NCI-H146 treated with DMSO at 0.1 percent for 48 hours (cell line): ENCODE measurements at regions not wholly inside any gene's neighbourhood (a gene's known extent, or its start where the extent isn't known, plus 50 kb on each side); places are given as distances from the start of the nearest gene placed in this dataset.

Experiments
- DNase-seq: peaks from one replicate; lab custom pipeline; 2025; ENCODE audit not compliant: unreplicated experiment; lab: John Stamatoyannopoulos, UW

DNA sequence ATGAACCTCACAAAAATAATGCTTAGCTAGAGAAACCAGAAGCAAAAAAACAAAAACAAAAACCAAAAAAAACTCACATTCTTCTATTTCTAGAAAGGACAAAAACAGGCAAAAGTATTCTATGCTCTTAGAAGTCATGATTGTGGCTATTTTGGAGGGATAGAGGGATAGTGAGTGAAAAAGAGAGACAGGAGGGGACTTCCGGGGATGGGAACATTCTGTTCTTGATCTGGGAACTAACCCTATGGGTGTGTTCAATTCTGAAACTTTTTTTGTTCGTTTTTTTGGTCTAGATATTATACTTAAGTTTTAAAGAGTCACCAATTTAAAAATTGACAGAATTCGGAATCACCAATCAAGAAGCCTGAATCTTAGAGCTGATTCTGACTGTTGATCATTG is 120.0 kb upstream of the TPM1 start:
- DNase-seq: no peak

DNA sequence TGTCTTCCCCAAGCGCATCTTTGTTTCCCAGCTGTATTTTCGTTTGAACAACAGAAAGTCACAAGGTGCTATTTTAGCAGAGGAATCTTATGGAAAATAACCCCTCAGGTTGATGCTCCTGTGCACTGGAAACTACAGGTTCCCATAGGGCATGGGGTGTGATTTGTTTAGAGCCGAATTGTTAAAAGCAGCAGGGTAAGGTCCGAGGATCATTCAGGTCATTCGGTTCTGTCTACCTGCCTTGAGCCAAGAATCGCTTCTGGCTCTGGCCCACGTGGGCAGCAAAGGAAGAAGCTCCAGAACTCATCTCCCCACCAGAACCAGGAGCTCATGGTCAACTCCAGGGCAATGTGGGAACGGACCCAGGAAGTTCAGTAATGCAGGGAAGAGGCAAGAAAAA is 116.7 kb upstream of the TPM1 start:
- no peak for DNase-seq

DNA sequence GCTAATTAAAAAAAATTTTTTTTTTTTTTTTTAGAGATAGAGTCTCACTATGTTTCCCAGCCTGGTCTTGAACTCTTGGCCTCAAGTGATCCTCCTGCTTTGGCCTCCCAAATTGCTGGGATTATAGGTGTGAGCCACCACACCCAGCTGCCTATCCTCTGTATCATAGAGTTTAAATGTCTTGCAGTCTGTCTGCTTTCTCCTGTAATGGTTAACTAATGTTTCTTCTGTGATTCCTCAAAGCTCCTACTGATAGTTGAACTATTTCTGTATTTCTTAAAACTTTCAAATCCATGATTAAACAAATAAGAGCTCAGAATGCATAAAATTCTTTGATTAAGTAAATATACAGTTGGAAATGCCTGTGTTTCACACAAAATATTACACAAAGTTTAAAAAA is 115.4 kb upstream of the TPM1 start:
- DNase-seq: no peak

DNA sequence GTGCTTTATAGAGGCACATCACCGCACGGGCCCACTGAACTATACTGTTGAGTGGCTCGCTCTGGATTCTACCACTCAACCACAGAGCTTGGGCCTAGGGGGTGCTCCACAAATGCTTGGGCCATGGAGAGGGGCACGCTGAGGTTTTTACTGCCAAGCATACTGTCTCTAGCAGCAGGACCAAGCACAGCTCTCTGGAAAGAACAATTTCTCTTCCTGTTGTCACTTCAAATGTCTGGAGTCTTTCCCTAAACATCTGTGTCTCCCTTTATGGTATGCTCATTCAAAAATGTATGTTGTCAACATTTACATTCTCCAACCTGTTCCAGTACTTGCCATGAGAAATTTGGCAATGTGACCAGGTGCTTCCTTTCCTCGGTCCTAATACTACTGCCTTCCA is 114.7 kb upstream of the TPM1 start:
- DNase-seq: no peak

DNA sequence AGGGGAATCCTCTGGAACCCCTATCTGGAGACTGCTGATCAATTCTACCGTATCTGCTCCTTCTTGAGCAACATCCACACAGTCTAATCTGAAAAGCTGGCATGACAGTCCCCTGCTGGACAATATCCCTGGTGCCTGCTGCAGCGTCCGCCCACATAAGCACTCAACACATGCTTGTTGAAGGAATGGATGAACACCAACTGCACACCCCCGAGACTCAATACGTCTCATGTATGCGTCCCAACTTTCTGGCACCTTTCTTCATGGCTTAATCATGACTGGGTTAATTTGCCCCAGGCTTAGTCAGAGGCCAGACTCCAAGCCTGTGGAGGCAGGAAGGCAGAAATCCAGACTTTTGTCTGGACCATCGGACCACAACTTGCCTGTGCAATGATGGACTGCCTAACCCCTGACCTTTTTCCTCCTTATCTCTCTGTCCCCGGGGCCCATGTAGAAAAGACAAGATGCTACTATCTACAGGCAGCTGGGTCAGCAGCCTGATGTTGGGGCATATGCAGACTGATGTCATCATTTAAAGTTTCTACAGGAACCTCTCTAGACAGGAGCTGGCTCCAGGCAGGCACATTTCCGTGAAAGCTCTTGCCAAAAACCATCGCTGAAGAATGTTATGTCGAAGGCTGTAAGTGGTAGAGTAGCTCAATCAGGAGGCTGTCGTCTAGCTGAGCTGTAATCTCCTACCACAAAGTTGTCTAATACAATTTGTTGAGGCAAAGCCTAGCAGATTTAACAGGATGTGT is 114.1 kb upstream of the TPM1 start:
- DNase-seq: no peak

DNA sequence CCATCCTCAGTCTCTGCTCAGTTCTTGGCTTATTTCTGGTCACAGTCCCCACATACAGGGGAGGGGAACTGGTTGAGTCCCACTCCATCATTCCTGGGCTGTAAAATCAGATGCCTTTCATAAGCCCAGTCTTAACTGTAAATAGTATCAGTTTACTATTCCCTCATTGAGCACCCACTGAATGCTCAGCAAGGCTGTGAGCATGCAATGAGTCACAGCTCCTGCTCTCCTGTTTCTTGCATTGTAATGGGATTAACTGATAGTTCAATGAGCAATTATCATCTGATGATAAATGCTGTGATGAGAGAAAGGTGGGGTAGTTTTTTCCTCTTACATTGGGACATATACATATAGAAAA is 113.6 kb upstream of the TPM1 start:
- no peak for DNase-seq

DNA sequence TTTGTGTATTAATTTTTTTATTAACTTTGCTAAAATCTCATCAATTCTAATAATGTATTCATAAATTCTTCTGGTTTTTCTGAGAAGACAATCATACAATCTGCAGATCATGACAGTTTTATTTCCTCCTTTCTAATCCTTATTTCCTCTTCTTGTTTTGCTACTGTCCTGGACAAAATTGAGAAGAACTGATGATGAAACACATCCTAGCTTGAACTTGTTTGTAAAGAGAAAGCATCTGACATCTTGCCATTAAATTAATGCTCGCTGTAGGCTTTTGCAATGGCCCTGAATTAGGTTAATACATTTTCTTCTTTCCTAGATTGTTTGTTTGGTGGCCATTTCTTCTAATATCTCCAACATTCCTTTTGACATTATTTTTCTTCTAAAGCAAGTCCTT is 110.9 kb upstream of the TPM1 start:
- DNase-seq: no peak

DNA sequence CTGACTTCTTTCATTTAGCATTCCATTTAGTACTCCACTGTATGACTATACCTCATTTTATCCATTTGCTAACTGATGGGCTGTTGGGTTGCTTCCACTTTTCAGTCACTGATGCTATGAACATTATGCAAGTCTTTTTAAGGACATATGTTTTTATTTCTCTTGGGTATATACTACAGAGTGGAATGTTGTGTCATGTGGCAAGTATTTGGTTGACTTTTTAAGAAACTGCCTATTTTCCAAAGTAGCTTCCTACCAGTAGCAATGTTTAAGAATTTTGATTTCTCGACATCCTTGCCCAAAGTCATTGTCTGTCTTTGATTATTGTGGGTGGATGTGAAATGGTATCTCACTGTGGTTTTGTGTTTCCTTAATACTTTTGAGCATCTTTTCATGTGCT is 110.1 kb upstream of the TPM1 start:
- DNase-seq: no peak

DNA sequence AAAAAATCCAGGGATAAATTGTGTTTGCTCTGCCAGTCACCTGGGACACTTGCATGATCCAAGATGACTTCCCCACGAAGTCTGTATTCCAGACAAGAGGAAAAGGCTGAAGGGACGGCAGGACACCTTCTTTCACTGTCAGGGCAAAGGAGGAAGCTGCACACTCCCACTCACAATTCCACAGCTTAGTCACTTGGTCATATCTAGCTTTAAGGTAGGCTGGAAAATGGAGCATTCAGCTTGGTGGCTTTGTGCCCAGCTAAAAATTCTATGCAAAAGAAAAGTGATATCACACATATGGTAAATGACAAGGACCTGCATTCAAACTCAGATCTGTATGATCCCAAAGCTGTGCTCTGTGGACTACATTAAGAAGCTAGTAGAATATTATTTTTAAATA is 109.2 kb upstream of the TPM1 start:
- DNase-seq: no peak

DNA sequence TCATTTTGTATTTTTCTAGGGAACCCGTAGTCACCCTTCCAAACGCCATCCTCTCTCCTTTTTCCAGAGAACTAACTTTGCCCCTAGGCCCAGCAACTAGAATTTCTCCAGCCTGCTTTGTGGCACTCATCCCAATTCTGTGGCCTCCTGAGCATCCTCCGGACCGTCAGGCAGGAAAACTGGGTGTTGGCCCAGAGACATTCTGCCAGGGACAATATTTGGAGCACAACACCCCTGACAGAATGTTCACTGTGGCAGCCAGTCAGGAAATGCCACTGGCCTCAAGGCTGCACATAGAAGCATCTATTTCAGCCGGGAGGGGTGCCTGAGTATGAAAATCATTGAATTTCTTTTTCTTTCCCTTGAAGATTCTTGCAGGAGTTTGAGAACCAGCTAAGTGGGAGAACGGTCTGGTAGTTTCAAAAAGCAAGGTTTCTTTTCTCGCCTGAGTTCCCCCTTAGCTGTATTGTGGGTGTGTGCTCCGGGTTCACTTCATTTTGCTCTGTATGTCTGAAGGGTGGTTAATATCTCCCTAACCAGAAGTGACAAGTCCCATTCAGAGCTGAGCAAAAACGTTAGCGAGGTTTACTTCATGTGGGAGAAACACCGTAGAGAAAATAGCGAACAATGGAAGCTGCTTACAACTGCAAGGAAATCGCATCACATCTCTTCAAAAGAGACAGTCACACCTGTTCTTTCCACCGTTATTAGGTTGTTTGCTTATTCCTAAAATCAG is 108.1 kb upstream of the TPM1 start:
- no peak for DNase-seq

DNA sequence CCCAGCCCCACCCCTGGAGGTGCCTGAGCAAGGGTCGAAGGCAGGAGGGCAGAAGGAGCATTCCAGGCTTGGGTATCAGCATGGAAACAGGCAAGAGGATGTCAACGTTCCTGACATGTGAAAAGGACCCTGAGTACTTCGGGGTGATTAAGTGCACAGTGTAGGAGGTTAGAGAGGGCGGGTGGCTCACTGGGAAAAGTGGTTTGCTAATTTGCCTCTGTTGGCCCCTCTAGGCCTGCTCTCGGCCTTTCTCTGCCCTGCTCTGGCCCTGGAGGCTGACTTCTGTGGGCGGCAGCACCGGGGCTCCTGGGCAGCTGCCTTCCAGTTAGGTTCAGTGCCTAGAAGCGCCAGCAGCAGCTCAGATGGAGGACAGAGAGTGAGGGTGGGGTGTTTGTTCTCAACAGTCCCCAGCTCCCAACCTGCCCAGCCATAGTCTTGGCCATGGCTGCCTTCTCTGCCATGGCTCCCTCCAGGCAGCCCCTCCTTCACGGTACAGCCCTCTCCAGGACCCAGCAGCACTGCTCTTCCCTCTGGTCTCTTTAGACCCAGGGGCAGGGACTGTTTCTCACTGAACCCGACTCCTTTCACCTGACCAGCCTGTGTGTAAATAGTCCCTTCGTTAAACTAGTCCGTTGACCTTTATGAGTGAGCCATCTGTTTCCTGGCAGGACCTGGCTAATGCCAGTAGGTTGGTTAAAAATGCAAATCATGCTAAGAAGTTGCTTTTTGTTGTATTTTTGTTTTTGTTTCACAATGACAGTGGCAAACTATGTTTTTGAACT is 107.1 kb upstream of the TPM1 start:
- DNase-seq: peak; percentile 19

DNA sequence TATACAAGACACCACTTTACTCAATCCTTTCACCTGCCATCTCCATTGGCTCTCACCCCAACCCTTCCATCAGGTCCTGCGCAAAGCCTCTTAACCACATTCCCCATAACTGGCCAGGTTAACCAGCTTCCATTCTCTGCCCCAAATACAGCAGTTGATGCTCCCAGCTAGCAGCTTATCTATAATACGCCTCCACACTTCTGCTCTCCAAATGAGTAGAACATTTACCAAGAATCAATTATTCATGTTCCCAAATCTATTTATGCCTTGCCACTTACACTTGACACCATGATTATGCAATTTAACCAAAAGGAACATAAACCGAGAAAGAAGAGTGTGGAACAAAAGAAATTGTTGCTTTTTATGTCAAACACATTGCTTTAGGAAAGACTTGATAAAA is 103.7 kb upstream of the TPM1 start:
- no peak for DNase-seq

DNA sequence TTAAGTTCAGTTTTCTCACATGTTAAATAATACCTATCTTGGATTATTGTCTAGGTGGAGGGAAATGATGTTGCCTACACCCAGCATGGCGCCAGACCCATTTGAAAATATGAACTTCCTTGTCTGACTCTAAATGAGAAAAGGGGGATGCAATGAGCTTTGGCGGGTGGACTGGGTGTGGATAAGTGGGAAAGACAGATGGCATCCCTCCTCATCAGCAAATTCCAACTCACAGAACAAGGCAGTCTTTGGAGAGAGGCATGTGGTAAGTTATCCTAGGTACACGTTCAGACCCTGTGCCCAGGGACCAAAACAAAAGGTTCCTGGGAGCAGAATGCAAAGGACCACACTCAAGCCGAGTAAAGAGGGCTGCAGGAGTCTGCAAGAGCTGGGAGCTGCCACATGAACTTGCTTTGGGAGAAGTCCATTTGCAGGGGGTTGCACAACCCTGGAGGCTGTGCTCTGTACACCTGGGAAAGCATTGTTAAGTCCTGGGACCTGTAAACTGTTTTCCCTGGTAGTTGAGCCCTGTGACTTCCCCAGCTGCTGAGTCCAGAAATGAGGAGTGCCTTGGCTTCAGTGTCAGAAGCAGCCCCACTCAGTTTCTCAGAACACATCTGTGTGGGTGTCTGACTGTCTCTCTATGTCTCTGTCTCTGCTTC is 102.3 kb upstream of the TPM1 start:
- no peak for DNase-seq

DNA sequence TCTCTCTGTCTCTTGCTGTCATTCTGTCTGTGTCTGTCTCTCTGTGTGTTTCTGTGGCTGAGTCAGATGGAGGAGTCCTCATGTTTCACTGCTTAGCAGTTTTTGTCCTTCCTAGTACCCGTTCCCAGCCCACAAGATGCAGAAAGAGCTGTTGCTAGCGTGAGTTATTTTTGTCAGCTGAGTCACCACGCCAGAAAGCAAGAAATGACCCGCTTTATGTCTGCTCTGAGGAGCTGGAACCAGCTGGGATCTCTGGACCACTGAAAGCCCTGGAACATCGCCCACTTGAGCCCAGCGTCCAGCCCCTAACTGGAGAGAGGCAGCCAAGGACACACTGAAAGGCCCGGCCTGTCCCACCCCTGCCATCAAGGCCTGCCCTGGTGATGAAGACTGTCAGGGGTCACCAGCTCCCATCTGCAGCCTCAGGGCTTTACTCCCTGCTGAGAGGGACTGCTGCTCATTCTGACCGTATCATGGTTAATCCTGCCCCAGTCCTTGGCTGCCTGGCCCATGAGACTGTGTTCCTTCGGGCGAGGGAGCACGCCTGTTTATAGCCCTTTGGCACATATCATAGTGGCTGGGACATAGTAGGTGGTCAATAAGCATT is 101.7 kb upstream of the TPM1 start:
- no peak for DNase-seq

DNA sequence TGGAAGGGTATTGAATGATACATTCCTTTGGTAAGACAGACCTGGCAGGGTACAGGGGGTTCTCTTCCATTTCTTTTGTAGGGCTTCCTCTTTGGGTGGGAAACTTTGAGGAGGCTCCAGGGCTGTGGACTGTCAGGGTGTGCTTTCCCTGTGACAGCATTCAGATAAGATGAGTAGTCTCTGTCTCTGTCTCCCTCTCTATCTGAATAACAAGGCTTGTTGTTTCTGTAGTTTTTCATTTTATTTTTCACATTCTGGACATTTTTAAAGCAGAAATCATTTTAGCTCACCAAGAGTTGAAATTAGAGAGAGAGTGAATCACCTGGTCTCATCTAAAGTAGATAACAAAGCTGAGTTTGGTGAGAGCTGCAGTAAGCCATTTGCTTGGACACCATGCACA is 100.8 kb upstream of the TPM1 start:
- no peak for DNase-seq

DNA sequence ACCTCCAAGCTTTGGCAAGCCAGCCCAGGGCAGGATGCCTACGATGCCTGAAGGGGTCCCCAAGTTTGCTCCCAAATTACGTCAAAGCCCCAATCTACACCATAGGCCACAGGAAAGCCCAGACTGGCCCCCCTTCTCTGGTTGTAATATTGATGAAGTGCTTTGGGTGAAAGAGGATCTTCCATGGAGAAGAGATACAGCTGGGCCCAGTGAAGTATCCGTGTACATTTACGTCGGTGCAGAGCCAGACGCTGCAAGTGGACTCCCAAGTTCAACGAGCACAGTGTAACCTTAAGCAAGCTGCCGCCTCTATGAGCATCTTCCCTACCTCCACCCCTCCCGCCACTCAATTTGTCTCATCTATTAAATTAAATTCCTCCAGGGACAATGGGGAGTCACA is 100.1 kb upstream of the TPM1 start:
- DNase-seq: no peak

DNA sequence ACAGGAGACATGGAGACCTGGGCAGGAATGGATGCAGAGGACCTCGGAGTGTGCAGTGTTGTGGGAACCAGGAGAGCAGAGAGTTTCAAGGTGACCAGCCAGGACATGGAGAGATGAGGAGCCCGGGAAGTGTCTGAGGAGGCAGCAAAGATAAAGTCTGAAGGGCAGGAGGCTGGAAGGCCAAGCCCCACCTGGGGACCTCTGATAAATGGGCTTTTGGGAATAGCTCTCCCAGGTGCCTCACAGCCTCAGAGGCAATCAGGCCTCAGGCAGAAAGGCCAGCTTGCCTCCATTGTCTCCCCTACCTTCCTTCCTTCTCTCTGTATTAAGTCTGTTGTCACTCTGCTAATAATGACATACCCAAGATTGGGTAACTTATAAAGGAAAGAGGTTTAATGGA is 97.5 kb upstream of the TPM1 start:
- no peak for DNase-seq

DNA sequence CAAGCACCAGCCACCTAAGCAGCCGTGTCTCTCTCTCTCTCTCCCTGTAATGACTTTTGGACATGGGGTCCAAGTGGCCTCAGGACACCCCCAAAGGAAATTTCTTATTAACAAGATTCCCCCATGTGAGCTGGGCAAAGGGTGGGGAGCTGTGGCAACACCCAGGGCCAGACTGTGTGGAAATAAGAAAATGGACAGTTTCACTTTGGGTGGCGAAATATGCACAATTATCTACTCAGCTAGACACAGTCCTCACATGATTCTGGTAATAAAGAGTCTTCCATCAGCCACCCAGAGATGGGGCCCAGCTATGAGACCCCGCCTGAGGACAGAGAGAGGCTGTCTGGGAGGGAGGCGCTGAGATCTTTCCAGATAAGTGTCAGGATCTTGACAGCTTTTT is 96.8 kb upstream of the TPM1 start:
- DNase-seq: no peak

DNA sequence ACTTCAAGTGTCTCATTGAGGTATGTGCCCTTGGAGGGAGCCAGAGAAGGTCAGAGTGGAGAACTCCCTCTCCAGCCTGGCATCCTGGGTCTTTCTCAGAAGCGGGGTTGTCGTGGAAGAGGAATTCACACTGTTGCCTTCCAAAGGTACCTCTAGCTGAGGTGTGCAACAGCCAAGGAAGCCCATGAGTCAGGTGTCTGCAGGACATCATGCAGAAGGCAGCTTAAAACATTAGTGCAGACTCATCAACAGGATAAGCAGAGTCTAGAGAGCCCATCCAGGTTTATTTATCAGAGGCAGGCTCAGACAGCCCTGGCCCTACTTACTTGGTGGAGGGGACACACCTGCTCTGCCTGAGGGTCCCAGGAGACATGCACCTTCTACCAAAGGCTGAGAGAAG is 95.6 kb upstream of the TPM1 start:
- DNase-seq: no peak

DNA sequence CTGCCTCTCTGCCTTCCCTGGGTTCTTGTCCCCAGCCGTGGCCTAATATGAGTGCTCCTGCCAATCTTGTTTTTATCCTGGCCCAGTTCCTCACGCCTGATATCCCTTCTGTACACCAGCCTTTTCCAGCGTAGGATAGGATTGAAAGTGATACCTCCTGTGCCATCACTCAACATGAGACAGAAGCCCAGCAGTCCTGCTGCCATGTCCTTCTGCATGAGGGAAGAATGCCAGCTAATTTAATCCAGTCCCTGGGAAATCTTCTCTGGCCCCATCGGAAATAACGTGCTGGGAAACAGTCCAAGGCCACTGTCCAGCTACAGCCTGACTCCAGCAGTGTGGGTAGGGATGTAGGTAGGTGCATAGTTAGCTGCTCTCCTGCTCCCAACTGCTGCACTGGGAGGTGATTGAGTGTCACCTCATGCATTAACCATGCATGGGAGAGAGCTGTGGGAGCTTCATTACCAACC is 92.0 kb upstream of the TPM1 start:
- DNase-seq: no peak

DNA sequence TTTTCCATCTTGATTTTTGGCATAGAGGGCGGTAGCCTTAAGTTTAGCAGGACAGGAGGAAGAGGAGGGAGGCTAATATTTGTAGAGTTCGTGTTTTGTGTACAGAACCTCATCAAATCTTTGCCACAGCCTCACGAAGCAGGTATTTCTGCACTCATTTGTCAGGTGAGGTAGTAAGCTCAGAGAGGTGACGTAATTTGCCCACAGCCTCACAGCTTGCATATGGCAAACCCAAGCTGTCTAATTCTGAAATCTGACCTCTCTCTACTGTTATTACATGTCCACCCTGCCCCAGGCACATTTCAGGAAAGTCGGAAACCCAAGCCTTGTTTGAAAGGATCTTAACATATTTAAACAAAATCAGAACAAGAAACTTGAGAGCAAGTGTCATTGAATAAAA is 91.1 kb upstream of the TPM1 start:
- DNase-seq: no peak
